NOMO-1 treated with DMSO at 0.1 percent for 48 hours (cell line): ENCODE measurements at regions not wholly inside any gene's neighbourhood (a gene's known extent, or its start where the extent isn't known, plus 50 kb on each side); places are given as distances from the start of the nearest gene placed in this dataset.
A peak's percentile ranks its signal among the peaks of the same experiment; 100 is the strongest.

Experiments
- DNase-seq: peaks from one replicate; lab custom pipeline; 2025; ENCODE audit not compliant: unreplicated experiment; lab: John Stamatoyannopoulos, UW

DNA sequence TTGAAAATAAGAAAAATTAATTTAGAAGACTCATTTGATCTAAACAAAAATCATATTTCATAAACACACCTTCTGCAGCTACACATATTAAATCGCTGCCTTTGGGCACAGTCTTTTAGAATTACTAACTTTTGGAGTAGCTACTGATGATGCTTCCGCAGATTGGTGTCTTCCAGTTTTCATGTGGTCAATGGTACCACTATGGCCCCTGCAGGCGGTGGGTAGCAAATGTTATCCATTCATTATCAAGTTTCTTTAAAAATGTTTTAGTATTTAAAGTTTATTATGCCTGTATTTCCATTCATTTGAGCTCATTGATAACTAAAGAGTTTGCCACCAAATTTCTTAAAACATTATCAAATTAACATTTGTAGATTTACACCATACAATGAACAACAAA, 122.9 kb upstream of the GRAMD2B start:
- DNase-seq = no peak

DNA sequence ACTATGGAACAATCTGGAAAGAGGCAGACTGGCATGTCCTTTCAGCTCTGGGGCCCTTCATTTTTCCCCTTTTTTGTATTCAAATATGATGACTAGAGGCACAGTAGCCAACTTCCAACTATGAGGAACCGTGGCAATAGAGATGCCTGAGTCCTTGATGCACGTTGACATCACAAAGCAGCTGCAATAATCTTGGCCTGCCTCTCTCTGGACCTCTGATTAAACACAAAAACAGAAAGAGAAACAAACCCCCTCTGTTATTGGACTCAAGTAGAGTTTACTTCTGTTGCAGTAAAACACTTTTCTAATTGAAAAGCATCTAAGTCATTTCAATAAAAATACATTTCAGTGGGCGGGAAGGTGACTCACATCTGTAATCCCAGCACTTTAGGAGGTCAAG, 122.2 kb upstream of the GRAMD2B start:
- DNase-seq = no peak

DNA sequence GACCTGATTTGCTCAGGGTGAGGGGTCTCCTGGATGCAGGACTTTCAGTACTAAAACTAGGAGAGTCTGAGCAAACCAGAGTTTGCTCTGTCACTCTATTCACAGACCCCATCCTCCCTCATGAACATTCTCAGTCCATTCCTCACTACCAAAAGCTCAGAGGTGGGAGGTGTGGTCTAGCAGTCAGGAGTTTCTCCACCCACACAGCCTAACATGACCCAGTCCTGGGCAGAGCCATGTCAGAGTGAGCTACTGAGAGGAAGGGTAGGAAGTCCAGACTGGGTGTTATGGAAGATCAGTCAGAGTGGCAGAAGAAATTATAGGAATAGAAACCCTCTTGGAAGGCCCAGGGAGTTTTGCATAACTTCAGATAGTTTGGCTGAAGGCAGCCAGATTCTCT, 113.3 kb upstream of the GRAMD2B start:
- no peak for DNase-seq

DNA sequence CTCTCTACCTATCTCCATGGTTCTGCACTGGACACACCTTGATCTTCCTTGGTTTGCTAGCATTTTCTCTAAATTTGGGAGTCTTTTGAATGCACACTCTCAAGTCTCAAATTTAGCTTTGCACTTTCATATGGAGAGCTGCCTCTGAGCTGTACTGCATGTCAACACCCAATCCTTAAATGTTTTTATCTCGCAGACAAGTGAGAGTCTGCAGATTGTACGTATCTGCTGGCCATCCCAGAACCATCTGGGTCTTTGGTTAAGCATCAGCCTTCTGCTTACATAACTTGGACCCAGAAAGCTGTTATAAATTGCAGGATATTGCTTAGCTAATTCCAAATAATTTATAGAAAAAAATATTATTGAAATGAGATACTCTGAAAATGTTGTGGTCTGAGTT, 111.4 kb upstream of the GRAMD2B start:
- no peak for DNase-seq

DNA sequence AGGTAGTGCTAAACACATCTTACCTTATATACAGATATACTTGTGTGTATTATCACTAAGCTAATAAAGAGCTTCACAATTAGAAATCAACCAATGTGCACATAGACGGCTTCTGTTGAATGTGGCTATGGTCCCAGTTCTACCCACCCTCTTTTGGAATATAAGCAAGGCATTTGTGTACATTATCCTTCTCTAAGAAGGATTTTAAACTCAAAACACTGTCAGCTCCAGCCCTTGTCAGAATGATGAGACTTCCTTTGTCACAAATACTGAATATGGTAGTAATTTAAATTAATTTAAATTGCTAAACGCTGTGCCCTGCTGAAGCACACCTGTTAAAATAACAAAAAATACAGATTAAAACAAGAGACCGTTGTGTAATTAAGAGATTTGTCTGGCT, 107.9 kb upstream of the GRAMD2B start:
- DNase-seq = no peak

DNA sequence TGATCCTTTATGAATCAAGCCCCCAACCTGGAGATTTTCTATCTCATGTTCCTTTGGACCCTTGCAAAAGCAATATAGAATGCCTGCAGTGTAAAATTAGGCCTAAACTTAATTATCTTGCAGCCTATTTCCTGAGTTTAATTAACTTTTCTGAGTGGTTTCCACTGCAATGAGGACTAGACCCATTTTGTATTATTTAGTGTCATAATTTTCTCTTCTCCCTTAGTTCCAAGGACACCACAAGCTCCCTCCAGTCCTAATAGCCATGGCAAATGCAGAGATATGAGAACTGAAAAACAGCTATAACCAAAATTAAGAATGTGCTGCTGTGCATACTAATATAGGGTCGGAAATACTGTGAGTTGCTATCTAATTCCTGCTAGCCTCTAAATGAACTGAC, 90.9 kb upstream of the GRAMD2B start:
- DNase-seq = no peak

DNA sequence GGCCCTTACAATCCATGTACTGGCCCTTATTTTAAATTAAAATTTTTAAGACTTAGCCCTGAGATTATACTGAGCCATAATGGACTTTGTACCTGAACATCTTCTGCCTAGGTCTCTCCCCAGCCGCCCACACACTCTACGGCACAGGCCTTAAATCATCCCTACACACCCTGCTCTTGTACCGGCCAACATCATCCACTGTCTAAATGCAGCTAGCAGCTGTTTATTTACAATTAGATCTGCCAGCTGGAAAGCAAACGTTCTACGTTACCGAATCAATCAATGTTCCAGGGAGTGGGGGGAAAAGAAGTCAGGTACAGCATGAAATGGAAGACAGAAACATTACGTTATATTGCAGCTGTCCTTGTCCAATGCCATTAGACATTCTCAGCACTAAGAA, 88.4 kb upstream of the GRAMD2B start:
- DNase-seq = no peak

DNA sequence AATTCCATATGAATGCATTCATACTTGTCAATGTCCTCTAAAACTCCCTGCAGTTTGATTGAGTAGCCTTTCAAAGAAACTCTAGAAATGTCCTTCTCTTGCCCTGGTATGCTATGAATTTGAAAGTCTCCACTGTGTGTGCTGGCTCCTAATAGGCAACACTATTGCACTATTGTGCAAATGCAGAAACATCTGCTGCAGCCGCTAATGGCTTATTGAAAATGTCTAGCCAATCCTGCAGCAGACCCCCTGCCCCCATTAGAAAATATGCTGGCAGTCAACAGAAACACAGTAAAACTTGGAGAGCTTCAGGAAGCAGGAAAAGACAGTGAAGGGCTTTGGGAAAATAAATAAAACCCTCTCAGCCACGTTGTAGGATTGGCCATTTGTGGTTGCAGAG, 87.3 kb upstream of the GRAMD2B start:
- DNase-seq = no peak

DNA sequence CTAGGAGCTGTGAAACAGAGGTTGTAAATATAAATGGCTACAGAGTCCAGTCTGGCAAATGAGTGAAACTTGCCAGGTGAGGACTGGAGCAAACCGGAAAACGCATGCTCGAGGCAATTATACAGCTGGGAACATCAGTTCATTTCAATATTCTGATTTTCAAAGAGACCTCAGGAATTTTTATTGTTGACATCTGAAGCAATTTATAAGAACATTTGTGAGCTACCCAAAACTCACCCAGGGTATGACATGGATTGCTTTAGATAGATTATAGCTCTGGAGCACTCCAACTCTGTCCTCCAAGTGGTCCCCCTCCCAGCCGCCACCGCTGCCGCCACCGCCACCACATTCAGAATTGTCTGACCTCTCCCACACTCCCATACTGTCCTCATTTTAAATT, 84.6 kb upstream of the GRAMD2B start:
- DNase-seq = no peak

DNA sequence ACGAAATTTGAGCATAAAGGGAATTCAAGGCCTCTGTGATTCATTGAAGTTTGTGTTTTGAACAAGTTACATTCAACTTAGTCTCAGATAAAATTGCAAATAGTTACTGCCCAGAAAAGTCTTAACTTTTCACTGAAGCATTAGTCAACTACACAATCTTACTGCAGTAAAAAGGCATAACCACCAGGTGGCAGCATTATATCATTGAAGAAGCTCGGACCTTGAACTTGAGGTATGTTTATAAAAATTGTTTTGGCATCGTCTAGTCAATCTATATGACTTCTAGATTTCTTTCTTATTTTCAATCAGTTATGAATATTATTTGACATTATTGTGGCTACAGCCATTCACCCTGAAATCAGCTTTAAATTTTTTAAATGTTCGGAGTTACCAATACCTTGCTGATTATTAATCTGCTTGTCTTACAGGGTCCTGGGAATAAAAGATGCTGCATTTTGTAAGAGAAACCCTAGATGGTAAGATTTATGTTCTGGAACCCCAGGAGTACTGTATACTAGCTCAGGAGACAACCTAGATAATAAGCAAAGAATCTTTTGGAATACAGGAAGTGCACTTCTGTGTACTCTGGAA, 83.9 kb upstream of the GRAMD2B start:
- peak; percentile 52 for DNase-seq

DNA sequence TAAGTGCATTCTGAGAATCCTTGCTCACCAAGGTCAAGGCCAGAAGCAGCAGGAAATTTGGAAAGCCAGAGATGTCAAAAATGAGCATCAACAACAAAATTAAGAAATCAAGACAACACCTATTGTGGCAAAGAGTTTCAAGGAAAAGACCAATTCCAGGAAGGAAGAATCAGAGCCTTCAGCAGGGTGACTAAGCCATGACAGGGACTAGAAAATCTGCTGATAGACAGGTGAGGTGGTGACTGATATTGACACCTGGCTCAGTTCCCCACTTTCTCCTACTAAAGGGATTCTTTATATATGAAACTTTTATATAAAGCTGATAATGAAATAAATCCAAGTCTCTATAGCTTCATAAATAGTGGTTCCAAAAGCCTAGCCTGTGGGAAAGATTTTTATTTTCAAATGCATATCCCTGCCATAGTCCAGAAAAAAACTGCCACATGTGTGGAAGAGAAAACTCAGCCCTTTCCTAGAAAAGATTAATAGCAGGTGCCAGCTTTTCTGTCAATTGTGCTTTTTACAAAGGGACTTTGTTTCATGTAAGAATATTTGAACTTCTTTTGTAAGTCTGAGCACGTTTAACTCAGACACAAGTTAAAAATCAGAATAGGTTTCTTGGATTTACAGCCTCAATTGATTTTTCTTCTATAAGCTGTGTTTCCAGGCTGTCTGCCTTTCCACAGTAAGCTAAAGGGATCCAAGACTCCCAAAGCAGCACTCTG, 81.1 kb upstream of the GRAMD2B start:
- no peak for DNase-seq

DNA sequence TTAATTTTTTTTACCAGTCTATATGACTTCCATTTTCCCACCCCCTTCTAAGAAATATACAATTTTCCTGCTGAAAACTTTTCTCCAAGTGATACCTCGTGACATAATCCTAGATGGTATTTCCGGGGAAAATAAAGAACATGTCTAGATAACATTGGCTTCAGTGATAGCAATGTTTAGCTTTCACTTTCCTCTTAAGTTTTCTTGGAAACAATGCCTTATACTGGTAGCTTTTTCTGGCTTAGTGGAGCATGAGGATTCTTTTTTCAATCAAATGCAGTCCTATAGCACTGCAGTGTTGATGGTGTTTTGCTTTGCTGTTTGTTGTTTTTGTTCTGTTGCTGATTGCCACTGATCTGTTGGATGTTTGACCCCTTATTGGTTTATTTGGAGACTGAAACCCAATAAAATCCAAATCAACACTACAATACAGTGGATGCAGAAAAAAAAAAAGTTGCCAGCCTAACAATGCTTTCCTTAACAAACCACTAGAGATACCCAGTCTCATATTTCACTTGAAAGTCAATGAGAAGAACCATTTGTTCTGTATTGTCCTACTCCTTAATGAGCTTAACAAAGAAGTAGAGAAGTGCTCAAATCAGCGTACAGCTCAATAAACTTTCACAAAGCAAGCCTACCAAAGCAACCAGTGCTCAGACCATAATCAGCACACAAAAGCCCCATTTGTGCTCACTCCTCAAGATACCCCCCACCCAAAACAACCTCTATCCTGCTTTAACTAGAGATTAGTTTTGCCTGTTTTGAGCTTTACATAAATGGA, 74.2 kb upstream of the GRAMD2B start:
- no peak for DNase-seq

DNA sequence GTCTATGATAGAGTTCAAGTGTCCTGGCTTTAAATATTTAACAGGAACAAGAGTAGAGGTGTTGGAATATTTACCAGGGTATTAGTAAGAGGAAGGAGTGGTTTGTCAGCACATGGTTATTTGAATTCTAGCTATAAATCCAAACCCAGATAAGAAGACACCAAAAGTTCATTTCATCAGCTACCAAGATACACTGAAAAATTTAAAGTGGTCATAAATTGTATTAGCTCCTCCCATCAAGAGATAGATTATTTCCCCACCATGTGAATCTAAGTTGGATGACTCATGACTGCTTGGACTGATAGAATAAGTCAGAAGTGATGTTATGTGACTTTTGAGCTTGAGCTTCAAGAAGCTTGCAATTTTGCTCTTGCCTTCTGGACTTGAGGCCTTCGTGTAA, 72.1 kb upstream of the GRAMD2B start:
- no peak for DNase-seq

DNA sequence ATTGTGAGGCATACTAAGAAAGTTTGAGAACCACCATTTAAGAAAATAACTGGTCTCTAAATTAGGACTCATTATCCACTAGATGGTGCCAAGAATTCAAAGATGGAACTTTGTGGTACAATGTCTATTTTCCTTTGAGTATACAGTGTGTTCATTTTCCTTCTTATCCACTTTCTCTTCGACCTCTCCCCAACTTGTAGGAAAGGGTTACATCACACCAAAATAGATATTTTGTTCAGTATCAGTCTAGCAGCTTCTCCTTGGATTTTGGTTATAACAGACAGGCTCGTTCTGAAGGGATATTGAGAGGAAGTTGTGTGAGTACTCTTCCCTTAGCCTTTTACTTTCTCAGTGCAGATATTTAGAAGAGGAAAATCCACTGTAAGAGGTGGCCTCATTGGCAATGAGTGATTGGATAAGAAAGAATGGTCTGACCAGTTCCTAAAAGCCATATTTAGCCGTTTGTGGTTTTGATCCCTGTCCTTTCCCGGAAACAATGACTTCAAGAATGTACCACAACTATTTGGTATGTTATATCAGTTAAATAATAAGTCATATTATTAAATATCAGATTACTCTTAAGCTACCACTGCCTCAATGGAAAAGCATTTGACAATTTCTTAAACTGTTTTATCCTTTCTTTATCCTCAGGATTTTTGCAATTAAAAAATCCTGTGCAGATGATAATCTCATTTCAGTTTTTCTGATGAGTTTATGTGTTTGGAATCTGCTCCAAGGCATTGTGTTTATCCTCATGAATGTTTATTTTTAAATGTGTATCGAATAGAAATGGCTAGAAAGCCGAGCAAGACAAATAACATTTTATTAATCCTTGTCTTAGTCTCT, 69.0 kb upstream of the GRAMD2B start:
- DNase-seq = peak; percentile 58

DNA sequence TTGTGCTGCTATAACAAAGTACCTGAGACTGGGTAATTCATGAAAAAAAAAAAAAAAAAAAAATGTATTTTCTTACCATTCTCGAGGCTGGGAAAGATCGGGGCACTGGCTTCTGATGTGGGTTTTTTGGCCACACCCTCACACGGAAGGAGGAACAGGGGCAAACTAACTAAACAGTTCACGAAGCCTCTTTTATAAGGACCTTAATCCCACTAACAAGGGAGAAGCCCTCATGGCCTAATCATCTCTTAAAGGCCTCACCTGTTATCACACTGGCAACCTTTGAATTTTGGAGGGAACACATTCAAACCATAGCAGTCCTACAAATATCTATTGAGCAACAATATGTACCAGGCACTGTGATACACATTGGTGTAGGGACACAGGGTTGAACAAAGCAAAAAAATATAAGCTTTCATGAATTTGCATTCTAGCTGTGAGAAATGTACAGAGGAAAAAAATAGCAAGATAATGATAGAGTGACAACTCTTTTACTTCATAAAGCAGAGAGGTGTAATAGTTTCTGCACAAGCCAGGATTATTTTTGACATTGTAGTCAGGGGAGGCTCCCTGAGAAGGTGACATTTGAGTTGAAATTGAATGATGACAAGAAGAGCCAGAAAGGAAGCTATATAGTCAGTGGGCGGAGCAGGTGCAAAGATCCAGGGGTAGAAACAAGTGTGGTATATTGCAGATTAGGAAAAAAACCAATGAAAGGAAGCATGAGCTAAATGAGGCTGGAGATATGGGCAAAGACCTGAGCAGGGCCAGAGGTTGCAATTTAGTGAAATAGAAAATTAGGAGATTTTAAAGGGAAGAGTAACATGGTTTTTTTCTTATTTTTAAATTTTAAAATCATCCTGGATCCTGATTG, 68.1 kb upstream of the GRAMD2B start:
- no peak for DNase-seq

DNA sequence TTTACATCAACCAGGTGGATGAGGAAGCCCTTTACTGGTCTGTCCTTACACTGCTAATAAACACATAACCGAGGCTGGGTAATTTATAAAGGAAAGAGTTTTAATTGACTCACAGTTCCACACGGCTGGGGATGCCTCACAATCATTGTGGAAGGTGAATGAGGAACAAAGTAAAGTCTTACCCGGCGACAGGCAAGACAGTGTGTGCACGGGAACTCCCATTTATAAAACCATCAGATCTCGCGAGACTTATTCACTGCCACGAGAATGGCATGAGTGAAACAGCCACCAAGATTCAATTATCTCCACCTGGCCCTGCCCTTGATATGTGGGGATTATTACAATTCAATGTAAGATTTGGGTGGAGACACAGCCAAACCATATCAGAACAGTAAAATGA, 67.3 kb upstream of the GRAMD2B start:
- peak; percentile 51 for DNase-seq

DNA sequence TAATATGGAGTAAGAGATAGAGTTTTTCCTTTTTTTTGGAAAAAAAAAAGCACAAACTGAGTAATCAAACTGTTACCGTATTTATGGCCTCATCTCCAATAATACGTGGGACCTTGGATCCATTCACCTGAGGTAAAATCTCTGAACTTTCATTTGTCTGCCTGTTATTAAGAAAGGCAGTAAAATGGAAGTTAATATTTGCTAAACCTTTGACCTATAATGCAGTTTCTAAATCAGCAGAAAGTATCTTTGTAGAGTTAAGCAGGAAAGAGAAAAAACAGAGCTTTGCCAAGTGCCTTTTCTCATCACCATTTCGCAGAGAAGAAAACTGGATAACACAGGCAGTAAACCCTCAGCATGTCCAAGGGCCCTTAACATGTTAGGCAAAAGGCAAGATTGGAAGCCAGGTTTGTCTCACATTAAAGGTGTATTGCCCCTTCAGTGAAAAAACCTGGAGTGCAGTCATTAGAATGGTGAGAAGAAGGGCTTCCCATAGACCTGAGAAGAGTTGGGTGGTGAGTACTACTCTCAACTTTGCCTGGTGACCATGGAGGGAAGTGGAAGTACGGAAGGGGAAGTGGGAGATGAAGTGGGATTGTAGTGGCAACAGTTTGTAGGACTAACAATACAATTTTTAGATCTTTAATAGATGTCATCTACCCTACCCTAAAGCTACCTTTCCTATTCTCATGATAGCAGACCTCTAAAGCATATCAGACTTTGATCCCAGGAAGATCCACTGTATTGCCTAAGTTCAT, 65.4 kb upstream of the GRAMD2B start:
- peak; percentile 50 for DNase-seq

DNA sequence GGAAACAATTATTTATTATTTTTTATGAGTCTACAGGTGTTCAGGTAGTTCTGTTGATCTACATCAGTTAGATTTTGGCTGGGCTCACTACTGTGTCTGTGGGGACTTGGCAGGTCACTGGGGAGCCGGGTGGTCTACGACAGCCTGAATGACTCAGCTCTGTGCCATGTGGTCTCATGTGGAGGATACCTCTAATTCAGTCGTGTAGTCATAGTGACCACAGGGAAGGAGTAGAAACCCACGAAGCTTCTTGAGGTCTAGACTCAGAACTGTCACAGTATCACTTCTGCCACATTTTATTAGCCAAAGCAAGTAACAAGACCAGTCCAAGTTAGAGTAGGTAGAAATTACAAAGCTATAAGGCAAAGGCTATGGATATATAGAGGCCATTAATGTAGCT, 64.7 kb upstream of the GRAMD2B start:
- peak; percentile 53 for DNase-seq

DNA sequence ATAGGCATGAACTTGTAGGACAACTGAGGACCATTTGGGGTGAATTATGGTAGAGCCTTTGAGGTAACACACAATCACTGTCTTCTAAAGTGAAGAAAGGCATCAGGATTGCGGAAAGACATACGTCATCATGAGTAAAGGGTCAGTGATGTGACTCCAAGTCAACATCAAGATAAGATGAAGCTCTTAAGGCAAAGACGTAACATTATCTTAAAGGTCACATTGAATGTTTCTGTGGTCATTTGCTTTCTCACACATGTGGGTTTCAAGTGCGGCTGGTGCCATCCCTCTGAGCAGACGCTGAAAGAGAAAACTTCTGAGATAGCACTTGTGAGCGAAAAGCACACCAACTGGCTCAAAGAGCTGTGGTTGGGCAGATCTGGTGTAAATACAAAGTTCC, 63.3 kb upstream of the GRAMD2B start:
- DNase-seq = no peak

DNA sequence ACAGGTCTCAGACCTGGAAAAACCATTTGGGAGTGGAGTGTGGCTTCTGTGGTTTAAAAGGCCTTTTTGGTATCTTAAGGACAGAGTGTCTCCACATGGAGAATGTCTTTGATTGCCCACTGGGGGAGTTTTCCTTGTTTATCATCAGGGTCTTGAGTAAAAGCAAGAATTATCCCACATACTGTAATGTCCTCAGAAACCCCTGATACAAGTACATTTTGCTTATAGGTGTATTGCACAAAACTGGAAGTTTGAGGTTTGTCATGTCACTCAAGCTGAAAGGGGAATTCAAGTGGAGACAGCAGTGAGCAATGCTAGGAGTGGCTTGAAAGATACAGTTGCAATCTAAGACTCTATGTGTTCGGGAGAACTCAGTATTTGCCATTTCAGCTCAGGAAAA, 62.7 kb upstream of the GRAMD2B start:
- DNase-seq = peak; percentile 18
